Fibroblast of the aortic adventitia (primary cell): ENCODE measurements at regions not wholly inside any gene's neighbourhood (a gene's known extent, or its start where the extent isn't known, plus 50 kb on each side); places are given as distances from the start of the nearest gene placed in this dataset.

ENCODE experiments used
- DNase-seq: peaks from one replicate; pipeline ENCODE4 v3.0.0-alpha.2; 2010; ENCODE audit warnings: low read depth
- H3K4me3 ChIP-seq: 2 replicates; pipeline ENCODE4 v1.5.1; 2011; ENCODE audit warnings: low read depth, mild to moderate bottlenecking, control low read depth, low read length, moderate library complexity
- TF ChIP-seq, protein P1 (sequence below): IDR thresholded peaks from 2 replicates; pipeline ENCODE4 v1.5.1; 2011; ENCODE audit warnings: mild to moderate bottlenecking, low read length, control low read depth, inconsistent platforms; ENCODE audit not compliant: insufficient read depth

DNA sequence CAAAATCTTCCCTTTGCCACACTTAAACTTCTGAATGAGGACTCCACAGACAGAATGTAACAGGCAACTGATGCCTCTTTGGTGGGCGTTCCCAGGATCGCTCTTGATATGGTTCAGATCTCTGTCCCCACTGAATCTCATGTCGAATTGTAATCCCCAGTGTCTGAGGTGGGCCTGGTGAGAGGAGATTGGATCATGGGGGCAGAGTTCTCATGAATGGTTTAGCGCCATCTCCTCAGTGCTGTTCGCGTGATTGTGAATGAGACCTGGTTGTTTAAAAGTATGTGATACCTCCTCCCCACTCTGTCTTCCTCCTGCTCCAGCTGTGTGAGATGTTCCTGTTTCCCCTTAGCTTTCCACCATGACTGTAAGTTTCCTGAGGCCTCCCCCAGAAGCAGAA lies 111.1 kb upstream of the SLC66A3 start:
- no peak for DNase-seq
- TF ChIP-seq, protein P1, sequence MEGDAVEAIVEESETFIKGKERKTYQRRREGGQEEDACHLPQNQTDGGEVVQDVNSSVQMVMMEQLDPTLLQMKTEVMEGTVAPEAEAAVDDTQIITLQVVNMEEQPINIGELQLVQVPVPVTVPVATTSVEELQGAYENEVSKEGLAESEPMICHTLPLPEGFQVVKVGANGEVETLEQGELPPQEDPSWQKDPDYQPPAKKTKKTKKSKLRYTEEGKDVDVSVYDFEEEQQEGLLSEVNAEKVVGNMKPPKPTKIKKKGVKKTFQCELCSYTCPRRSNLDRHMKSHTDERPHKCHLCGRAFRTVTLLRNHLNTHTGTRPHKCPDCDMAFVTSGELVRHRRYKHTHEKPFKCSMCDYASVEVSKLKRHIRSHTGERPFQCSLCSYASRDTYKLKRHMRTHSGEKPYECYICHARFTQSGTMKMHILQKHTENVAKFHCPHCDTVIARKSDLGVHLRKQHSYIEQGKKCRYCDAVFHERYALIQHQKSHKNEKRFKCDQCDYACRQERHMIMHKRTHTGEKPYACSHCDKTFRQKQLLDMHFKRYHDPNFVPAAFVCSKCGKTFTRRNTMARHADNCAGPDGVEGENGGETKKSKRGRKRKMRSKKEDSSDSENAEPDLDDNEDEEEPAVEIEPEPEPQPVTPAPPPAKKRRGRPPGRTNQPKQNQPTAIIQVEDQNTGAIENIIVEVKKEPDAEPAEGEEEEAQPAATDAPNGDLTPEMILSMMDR, result no peak
- H3K4me3 ChIP-seq, result no peak overlapping the region

GRCh38 chr2:11045294-11045693 lies 110.0 kb upstream of the SLC66A3 start:
- H3K4me3 ChIP-seq, result no peak overlapping the region
- TF ChIP-seq, protein P1, result no peak
- no peak for DNase-seq

DNA sequence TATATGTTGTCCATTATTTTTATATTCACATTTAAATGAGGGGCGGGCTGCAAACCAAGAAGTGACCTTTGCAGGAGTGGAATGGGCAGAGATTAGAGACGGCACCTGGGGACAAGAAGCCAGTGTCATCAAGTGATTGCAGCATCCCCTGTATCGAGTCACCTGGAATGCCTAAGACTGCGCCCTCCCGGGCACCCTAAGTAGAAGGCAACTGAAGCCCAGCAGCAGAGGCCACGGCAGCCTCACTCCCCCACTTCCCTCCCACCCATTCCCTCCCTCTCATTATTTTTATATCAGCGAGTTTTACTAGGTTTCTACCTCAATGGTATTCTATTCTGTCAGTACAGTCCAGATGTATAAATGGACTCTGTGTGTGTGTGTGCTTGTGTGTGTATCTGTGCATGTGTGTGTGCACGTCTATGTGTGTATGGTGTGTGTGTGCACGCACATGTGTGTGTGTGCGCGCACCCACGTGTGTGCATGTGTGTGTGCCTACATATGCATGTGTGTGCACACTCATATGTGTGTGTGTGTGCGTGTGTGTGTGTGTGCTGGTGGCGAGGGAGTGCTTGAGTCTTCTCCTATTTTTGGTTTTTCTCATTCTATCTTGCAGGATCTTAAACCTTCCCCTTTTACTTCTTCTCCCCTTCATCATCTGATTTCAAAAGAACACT lies 106.8 kb upstream of the SLC66A3 start:
- DNase-seq, result no peak
- TF ChIP-seq, protein P1, result no peak
- H3K4me3 ChIP-seq, result no peak overlapping the region

- TF ChIP-seq, protein P1, result no peak
- no peak overlapping the region for H3K4me3 ChIP-seq
- no peak for DNase-seq
Measured at GRCh38 chr2:11050565-11050964, 104.7 kb upstream of the SLC66A3 start.

DNA sequence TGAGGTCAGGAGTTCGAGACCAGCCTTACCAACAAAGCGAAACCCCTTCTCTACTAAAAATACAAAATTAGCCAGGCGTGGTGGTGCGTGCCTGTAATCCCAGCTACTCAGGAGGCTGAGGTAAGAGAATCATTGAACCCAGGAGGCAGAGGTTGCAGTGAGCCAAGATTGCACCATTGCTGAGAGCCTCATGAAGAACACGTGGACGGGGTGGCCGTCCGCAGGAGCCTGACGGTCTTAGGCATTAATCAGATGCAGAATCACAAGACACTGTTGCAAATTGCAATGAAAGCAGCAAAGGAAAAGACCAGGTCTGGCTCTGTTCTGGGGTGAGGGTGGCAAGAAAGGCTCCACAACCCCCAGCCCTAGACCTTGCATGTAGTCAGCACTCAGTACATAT lies 104.0 kb upstream of the SLC66A3 start:
- no peak for DNase-seq
- TF ChIP-seq, protein P1, result no peak

DNA sequence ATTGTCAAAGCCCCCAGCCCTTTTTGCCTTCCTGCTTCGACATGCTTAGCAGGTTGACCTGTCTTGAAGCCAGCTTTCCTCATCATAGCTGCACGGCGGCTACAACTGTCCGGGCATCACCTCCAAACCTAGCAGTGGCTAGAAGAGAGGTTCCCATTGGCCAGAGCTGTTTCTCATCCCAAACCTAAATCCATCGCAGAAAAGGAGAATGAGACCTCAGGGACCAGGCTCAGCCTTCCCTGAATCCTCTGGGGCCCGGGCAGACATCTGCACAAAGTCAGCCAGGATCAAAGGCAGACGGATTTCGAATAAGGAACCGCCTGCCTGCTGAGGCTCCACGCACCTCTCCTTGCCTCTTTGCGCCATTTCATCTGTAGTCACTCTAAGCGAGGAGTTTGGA lies 101.7 kb upstream of the SLC66A3 start:
- DNase-seq, result no peak
- TF ChIP-seq, protein P1, result no peak
- no peak overlapping the region for H3K4me3 ChIP-seq

More for the DNA sequence above, 104.0 kb upstream of the SLC66A3 start:
- H3K4me3 ChIP-seq, result no peak overlapping the region
